ENCODE measurements at regions not wholly inside any gene's neighbourhood (a gene's known extent, or its start where the extent isn't known, plus 50 kb on each side); places are given as distances from the start of the nearest gene placed in this dataset.

GRCh38 chr1:38569932-38570656 is 289.5 kb downstream of the RRAGC start:
- H3K27me3 ChIP-seq (ENCODE audit: low read length), result no peaks in the 10 kb centered on the region
- H3K9me2 ChIP-seq (replicated peaks; ENCODE audit: insufficient read depth, low read length), result no peaks in the 10 kb centered on the region
- no peak overlapping the region for H2AFZ ChIP-seq (ENCODE audit: low read depth, low read length, severe bottlenecking)
- no peaks in the 10 kb centered on the region for H3F3A ChIP-seq (ENCODE audit: insufficient read depth)
- no peaks in the 10 kb centered on the region for H3K36me3 ChIP-seq (ENCODE audit: low read length)
- TF ChIP-seq CTCF (IDR thresholded peaks at IDR 0.05; ENCODE audit: insufficient read depth, low read length, poor library complexity, severe bottlenecking) (no peak), EZH2phosphoT487 (conservative IDR thresholded peaks at IDR 0.05; ENCODE audit: low read length) (no peak)
- H3K4me3 ChIP-seq (ENCODE audit: insufficient read depth, low read length, poor library complexity, severe bottlenecking), result no peak overlapping the region
- no peak overlapping the region for H3K9ac ChIP-seq (ENCODE audit: low read length)
- no peak overlapping the region for H3K4me2 ChIP-seq (ENCODE audit: low read depth, low read length, poor library complexity, severe bottlenecking)
- H3K9me3 ChIP-seq (ENCODE audit: insufficient read depth, low read length), result no peaks in the 10 kb centered on the region
- no peaks in the 10 kb centered on the region for H4K20me1 ChIP-seq (ENCODE audit: low read depth, low read length)
- no peaks in the 10 kb centered on the region for H3K79me2 ChIP-seq (ENCODE audit: insufficient read depth, low read length)
- no peak overlapping the region for H3K27ac ChIP-seq (ENCODE audit: low read depth, low read length)

- no peaks in the 10 kb centered on the region for H3K79me2 ChIP-seq (ENCODE audit: insufficient read depth, low read length)
- no peaks in the 10 kb centered on the region for H3F3A ChIP-seq (ENCODE audit: insufficient read depth)
- no peak overlapping the region for H3K27ac ChIP-seq (ENCODE audit: low read depth, low read length)
- H3K9me3 ChIP-seq (ENCODE audit: insufficient read depth, low read length), result no peaks in the 10 kb centered on the region
- no peak overlapping the region for H2AFZ ChIP-seq (ENCODE audit: low read depth, low read length, severe bottlenecking)
- no peaks in the 10 kb centered on the region for H4K20me1 ChIP-seq (ENCODE audit: low read depth, low read length)
- H3K9ac ChIP-seq (ENCODE audit: low read length), result no peak overlapping the region
- no peak overlapping the region for H3K4me2 ChIP-seq (ENCODE audit: low read depth, low read length, poor library complexity, severe bottlenecking)
- no peaks in the 10 kb centered on the region for H3K36me3 ChIP-seq (ENCODE audit: low read length)
- no peaks in the 10 kb centered on the region for H3K9me2 ChIP-seq (replicated peaks; ENCODE audit: insufficient read depth, low read length)
- H3K27me3 ChIP-seq (ENCODE audit: low read length), result no peaks in the 10 kb centered on the region
- no peak for TF ChIP-seq CTCF (IDR thresholded peaks at IDR 0.05; ENCODE audit: insufficient read depth, low read length, poor library complexity, severe bottlenecking)
- H3K4me3 ChIP-seq (ENCODE audit: insufficient read depth, low read length, poor library complexity, severe bottlenecking), result no peak overlapping the region
Measured at GRCh38 chr1:38568061-38568857, 291.3 kb downstream of the RRAGC start.

- H3K27me3 ChIP-seq (ENCODE audit: low read length), result no peaks in the 10 kb centered on the region
- no peaks in the 10 kb centered on the region for H3K9me2 ChIP-seq (replicated peaks; ENCODE audit: insufficient read depth, low read length)
- no peak overlapping the region for H3K9ac ChIP-seq (ENCODE audit: low read length)
Measured at GRCh38 chr1:38567401-38567800, 292.2 kb downstream of the RRAGC start.

More at GRCh38 chr1:38567401-38567800, 292.2 kb downstream of the RRAGC start:
- no peaks in the 10 kb centered on the region for H3K9me3 ChIP-seq (ENCODE audit: insufficient read depth, low read length)
- H3K4me2 ChIP-seq (ENCODE audit: low read depth, low read length, poor library complexity, severe bottlenecking), result no peak overlapping the region
- H3F3A ChIP-seq (ENCODE audit: insufficient read depth), result no peaks in the 10 kb centered on the region
- H3K36me3 ChIP-seq (ENCODE audit: low read length), result no peaks in the 10 kb centered on the region
- no peak overlapping the region for H2AFZ ChIP-seq (ENCODE audit: low read depth, low read length, severe bottlenecking)
- no peak overlapping the region for H3K27ac ChIP-seq (ENCODE audit: low read depth, low read length)
- H4K20me1 ChIP-seq (ENCODE audit: low read depth, low read length), result no peaks in the 10 kb centered on the region
- TF ChIP-seq CTCF (IDR thresholded peaks at IDR 0.05; ENCODE audit: insufficient read depth, low read length, poor library complexity, severe bottlenecking), result no peak
- no peak for TF ChIP-seq EZH2phosphoT487 (conservative IDR thresholded peaks at IDR 0.05; ENCODE audit: low read length)
- H3K4me3 ChIP-seq (ENCODE audit: insufficient read depth, low read length, poor library complexity, severe bottlenecking), result no peak overlapping the region
- H3K79me2 ChIP-seq (ENCODE audit: insufficient read depth, low read length), result no peaks in the 10 kb centered on the region
